Stimulated activated CD4-positive, alpha-beta T cell treated with anti-CD3 and anti-CD28 coated beads, Interleukin-1b, Interleukin-23, amount 100 ng/mL, for 48 hours (primary cell): ENCODE measurements at regions not wholly inside any gene's neighbourhood (a gene's known extent, or its start where the extent isn't known, plus 50 kb on each side); places are given as distances from the start of the nearest gene placed in this dataset.
"Not testable (repeated sequence)": the region's sequence is repeated elsewhere in the genome, so short reads cannot be mapped to it uniquely, and the experiment has no call there.

Source experiments
- DNase-seq: peaks from one replicate; pipeline ENCODE4 v3.0.0-alpha.2; 2020

DNA sequence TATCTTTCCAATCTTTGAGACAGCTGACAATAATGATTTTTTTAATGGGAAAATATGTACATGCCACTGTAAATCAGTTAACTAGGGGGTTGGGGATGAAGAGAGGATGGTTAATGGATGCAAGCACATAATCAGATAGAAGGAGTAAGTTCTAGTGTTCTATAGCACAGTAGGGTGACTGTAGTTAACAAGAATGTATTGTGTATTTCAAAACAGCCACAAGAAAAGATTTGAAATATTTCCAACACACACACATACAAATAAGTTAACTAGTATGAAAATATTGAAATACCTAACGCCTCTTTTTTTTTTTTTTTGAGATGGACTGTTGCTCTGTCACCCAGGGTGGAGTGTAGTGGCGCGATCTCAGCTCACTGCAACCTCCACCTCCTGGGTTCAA lies 153.4 kb upstream of the SALL4 start:
- DNase-seq = no peak

DNA sequence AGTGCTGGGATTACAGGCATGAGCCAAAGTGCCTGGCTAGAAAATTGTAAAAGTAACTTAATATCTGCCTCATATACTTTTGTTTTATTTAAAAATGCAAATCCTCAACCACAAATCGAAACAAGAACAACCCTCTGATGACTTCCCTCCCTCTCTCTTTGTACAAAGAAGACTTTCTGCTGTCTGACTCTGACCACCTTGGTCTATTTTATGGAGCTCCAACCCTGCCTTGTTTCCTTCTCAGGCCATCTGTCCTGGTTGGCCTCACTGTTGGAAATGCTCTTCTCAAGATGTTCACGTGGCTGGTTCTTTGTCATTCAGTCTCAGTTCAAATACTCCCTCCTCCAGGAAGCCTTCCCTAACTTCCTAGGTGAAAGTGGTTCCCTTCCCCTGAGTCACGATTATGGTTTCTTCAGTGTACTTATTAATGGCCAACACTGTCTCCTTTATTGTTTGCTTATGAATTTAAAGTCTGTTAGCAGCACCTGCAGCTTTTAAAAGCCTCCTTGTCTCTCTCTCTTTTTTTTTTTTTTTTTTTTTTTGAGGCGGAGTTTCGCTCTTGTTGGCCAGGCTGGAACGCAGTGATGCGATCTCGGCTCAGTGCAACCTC lies 151.5 kb upstream of the SALL4 start:
- DNase-seq = no peak

DNA sequence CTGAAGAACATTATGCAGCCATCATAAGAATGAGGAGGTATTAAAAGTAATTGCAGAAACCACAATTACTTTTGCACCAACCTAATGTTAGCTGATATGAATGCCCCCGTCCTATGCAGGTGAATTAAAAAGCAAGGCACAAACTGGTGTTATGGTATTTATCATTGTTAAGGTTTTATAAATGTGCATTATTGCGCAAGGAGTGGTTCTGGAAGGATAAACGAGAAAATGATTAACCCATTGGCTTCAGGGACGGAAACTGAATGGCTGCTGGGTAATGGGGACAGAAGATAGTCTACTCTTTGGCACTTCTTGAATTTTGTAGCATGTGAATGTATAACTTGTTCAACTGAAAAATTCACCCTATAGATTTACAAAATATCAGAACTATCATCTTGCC lies 148.6 kb upstream of the SALL4 start:
- DNase-seq = no peak

DNA sequence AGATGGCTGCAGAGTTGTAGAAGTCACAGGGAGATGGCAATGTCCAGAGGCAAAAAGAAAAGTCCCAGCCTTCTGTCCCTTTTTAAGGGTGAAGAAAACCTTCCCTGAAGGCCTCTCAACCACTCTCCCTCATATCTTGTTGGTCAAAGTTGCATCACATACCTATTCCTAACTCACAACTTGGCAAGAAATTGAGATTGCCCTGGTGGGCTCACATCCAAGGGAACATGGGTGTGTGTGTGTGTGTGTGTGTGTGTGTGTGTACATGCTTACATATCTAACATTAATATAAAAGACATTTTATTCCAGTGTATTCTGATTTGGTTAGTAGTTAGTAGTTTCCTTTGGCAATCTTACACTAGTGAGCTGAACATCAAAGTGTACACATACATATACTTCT lies 144.3 kb upstream of the SALL4 start:
- DNase-seq = no peak

DNA sequence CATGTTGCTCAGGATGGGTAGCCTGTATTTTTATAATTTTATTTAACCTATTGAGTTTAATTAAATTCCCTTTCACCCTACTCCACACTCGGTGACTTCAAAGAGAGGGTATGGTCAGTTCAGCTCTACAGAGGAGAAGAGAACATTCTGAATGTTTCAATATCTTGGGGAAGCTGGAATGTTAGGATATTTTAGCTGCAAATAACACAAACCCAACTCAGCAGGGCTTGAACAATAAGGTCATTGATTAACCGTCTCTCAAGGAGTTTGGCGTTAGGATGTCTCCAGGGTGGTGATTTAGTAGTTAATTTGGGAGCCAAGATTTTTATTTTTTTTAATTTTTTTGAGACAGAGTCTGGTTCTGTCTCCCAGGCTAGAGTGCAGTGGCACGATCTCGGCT lies 143.6 kb upstream of the SALL4 start:
- no peak for DNase-seq

DNA sequence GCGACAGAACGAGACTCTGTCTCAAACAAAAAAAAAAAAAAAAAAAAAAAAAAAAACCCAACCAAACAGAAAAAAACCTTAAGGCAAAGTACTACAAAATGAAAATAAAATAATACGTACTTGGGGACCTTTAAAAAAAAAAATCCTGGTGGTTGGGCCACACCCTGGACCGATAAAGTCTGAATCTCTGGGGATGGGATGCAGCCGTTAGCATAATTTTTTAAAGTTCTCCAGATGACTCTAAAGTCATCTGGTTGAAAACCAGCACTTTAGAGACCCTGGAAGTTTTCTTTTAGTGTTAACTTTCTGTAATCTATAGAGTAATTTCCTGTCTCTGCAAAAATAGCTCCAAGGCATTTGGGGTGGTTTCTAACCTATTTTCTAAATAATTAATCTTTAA lies 142.9 kb upstream of the SALL4 start:
- no peak for DNase-seq

DNA sequence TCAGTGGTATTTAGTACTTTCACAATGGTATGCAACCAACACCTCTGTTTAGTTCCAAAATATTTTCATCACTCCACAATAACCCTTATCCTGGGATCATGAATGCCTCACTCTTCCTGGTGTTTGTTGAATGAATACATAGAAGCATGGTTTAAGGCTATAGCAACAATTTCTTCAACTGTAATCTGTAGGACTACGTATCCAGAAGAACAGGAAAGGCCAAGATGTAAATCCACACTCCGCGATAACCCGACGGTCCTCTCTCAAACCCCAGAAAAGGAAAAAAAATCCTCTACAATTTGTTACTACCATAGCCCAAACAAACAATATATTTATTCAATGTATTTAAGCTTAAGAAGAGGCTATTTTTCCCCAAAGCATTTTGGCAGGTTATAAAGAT lies 141.4 kb upstream of the SALL4 start:
- DNase-seq = no peak

DNA sequence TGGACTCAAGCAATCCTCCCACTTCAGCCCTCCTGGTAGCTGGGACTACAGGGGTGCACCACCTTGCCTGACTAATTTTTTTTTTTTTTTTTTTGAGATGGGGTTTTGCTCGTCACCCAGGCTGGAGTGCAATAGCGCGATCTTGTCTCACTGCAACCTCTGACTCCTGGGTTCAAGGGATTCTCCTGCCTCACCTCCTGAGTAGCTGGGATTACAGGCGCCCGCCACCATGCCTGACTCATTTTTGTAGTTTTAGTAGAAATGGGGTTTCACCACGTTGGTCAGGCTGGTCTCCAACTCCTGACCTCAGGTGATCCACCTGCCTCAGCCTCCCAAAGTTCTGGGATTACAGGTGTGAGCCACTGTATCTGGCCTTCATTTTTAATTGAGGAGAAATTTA lies 141.0 kb upstream of the SALL4 start:
- DNase-seq = not testable (repeated sequence)

DNA sequence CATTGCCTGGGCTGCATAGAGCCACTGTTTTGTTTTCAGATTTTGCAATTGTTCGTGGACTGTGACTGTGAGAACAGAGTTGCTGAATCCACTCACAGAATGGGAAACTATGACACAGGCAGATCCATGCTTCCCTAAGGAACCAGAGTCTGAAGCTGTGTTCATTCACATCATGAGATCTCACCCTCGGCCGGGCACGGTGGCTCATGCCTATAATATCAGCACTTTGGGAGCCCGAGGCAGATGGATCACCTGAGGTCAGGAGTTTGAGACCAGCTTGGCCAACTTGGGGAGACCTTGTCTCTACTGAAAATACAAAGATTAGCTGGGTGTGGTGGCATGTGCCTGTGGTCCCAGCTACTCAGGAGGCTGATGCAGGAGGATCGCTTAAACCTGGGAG lies 139.2 kb upstream of the SALL4 start:
- no peak for DNase-seq

DNA sequence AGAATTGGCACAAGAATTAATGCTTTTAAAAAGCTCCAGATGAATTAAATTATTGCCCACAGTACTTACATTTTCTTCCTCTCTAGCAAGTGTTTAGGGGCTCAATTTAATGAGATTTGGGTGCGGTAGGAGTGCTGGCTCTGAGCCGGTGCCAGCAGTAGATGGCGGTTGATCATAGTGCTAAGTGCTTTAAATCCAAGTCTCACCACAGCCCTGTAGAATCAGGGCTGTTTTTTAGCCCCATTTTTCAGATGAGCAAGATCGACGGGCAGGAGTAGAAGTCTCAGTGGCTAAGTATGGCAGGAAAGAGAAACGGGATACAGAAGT lies 136.9 kb upstream of the SALL4 start:
- DNase-seq = no peak

DNA sequence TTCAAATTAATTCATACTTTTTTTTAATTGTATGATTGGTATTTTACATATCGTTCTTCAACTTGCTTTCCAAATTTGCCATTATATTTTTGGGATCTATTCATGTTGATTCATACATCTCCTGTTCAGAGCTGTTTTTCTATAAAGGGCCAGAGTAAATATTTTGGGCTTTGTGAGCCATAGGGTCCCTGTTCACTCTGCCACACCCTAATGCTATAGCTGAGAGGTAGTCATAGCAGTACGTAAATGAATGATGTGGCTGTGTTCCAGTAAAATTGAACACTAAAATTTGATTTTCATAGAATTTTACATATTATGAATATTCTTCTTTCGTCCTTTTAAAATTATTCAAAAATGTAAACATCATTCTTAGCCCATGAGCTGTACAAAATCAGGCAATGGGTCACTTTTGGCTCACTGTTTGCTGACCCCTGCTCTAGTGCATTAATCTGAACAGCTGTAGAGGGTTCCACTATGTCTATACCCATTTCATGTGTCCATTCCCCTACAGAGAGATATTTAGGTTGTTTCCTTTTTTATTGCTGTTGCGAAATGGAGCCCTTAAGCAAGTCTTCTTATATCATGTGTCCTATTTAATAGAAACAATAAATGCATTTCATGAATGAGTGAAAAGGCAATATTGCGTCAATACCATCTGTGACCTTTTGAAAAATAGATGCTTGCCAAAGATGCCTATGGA lies 136.4 kb upstream of the SALL4 start:
- DNase-seq = no peak

DNA sequence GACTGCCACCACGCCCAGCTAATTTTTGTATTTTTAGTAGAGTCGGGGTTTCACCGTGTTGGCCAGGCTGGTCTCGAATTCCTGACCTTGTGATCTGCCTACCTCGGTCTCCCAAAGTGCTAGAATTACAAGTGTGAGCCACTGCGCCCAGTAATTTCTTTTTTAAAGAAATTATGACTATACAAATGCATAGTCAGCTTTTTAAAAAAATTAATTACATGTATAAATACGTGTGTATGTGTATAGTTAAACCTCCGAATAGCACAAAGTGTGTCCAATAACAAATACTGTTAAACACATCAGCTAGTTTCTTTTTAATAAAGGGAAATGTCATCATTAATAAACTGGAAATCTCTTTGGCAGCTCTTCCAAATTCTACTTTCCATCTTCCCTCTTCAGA lies 135.5 kb upstream of the SALL4 start:
- DNase-seq = no peak

DNA sequence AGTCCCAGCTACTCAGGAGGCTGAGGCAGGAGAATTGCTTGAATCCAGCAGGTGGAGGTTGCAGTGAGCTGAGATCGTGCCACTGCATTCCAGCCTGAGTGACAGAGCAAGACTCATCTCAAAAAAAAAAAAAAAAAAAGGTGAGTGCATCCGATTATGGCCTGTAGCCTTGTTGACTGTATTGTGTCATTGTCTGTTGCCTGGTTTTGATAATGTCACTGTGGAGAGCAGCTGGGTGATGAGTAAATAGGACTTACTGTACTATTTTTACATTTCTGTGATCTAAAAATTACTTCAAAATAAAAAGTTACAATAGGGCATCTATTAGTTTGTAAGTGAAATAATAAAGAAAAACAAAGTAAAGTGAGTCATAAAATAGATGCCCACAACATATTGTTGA lies 134.1 kb upstream of the SALL4 start:
- no peak for DNase-seq

DNA sequence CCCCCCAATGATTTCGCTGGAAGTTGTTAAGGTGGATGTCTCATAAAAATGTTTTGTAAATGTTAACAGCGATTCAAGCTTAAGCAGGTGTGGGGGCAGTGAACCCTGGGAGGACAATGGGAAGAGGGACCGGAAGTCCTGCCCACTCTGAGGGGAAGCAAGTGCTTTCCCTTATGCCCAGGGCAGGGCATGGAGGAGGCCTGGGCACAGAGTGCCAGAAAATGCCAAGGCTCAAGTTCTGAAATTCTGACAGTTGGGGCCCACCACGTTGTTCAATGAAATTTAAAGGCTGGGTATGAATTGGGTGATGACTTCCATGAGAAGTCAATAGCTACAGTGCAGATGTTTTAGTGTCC lies 132.7 kb upstream of the SALL4 start:
- no peak for DNase-seq

DNA sequence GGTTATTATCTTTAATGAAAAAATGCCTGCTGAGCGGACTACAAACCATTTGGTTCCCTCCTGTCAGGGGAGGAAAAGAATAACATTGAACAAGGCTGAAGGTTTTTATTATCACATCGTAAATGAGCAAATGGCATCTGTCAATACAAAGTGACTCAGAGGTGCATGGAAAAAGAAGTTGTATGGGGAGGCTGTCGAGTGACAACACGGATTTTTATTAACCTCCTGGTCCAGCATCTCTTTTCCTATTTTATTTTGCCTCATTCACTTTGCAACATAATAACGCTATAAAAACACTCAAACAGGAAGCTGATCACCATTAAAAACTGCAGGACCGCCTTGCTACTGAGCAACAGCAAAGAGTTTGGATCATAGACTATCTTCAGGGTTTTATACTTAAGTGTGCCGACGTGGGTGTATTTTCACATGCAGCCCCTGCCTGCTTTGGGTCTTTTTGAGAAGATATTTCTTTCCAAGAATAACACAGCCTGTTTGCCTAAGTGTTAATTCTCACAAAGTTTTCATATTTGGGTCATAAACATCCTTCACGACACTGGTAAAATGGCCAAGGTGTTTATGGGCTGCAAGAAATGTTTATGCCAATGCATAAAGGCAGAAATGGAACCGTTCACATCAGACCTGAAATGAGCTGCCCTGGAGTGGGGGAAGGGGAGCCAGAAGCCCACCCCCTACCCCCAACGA lies 132.1 kb upstream of the SALL4 start:
- DNase-seq = no peak

DNA sequence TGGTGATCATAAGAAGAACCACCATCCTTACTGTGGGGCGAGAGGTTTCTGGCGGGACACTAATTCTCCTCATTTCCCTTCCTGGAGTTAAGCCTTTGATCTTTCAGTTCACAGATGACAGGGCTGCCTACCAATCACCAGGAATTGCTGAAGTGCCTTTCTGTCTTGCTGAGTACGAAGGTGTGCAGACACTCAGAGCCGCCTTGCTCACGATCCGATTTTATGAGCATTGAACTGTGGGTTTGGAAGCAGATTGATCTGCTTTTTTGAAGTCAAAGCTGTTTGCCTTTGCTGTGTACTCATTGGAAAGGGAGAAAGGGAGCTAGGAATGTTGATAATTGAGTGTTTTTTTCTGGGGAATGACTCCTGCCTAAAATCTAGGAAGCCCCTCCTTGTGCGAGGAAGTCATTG lies 129.1 kb upstream of the SALL4 start:
- no peak for DNase-seq

DNA sequence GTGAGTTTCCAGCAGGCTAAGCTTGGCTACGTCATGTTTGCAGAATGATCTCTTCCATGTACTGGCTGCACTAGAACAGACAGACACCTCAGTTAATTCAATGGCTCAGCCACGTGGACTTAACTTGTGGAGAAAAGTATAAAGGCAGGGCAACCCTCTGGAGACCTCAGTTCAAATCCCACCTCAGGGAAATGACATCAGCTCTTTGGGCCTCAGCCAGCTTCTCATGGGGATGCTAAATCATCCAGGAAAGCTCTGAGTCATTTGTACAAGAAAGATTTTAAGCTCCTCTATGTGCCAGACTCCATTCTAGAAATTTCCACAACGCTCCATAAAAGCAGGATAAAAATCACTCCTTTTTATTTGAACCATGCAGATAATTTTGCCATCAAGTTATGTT lies 128.5 kb upstream of the SALL4 start:
- no peak for DNase-seq

DNA sequence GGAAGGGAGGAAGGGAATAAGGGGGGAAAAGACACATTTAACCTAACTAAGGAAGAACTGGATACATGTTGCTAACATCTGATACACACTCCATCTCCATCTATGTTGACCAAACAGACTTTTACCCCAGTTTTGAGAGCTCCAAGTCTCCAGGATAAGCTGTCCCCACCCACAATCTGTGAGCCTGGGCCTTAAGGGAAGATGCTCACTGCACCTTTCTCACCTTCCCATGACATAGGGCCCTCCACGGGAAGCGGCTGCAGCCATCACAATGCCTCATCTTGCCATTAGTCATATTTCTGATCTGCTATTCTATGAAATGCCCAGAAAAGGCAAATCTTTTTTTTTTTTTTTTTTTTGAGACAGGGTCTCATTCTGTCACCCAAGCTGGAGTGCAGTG lies 126.6 kb upstream of the SALL4 start:
- DNase-seq = no peak

DNA sequence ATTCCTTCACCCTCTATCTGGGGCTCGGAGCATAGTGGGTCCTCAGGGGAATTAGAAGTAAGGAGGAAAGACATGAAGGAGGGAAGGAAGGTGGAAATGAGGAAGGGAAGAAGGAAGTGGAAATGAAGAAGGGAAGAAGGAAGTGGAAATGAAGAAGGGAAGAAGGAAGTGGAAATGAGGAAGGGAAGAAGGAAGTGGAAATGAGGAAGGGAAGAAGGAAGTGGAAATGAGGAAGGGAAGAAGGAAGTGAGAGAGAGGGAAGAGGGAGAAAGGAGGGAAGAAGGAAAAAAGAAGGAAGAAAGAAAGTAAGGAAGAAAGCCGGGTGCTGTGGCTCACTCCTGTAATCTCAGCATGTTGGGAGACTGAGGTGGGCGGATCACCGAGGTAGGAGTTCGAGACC lies 125.6 kb upstream of the SALL4 start:
- not testable (repeated sequence) for DNase-seq

DNA sequence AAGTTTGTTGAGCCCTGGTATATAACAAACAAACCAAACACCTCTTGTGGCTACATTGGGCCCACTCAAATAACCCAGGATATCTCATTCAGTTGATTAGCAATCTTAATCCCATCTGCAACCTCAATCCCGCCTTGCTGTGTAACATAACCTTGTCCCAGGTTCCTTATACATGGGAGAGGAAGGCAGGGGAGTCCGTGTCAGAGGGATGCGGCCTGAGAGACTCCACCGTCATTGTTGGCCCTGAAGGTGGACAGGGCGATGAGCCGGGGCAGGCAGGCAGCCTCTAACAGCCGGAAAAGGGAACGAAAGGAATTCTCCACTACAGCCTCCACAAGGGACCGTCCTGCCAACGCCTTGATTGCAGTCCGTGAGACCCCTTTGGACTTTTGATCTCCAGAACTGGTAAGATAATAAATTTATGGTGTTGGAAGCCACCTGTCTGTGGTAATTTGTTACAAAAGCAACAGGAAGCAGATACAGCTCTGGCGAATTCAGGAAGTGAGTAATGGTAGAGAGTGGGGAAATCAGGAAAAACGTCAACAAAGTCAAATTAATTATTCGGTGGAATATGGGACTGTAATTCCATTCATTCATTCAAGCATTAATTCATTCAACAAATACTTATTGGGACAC lies 124.5 kb upstream of the SALL4 start:
- no peak for DNase-seq

DNA sequence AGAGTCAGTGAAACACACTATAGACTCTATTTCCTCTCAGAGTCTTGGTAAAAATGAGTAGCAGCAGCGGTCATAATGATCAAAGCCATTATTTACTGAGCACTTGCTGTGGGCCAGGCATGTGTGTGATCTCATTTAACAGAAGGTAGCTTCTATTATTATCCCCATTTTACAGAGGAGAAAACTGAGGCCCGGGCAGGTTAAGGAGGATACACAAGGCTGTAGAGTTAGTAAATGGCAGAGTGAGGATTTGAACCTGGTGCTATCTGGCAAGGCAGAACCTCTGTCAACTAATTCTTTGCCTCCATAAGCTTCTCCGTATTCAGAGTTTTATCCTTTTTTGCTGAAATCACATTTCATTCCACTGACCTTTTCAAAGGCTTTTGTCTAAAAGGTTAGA lies 122.2 kb upstream of the SALL4 start:
- DNase-seq = no peak

DNA sequence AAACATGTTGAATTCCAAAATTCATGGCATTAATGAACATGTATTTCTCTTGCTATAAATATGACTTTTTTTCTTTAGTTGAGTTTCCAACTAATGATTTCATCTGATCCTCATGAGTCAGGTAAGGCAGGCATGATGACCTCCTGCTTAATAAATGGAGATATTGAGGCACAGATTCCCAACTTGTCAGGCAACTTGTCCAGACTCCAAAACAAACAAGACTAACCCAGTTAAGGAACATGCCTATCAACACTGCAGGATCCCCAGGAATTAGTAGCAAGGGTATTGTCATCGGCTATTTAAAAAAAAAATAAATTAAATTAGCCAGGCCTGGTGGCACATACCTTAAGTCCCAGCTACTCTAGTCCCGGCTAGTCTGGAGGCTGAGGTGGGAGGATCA lies 121.3 kb upstream of the SALL4 start:
- DNase-seq = no peak

DNA sequence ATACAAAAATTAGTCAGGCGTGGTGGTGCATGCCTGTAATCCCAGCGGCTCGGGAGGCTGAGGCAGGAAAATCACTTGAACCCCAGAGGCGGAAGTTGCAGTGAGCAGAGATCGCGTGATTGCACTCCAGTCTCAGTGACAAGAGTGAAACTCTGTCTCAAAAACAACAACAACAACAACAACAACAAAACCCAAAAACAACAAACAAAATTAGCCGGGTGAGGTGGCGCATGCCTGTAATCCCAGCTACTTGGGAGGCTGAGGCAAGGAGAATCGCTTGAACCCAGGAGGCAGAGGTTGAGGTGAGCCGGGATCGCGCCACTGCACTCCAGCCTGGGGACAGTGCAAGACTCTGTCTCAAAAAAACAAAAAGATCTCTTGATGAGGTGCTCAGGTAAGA lies 120.5 kb upstream of the SALL4 start:
- DNase-seq = not testable (repeated sequence)

DNA sequence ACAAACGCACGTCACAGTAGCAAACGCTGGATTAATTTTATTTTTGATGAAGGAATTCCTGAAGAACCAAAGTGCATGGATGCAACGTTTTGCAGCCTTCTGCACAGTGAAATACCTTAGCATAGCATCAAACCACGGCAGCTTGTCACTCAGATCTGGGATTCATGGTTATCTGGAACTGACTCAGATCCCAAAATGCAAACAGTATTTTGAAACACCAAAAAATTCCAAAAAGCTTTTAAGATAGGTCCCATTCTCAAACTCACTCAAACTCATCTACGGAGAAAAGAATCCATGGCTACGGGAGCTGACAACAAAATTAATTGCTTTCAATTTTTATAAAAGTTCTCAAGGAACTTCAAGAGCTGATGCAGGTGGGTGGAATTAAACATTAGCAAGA lies 116.2 kb upstream of the SALL4 start:
- DNase-seq = no peak
